ENCODE measurements at regions not wholly inside any gene's neighbourhood (a gene's known extent, or its start where the extent isn't known, plus 50 kb on each side); places are given as distances from the start of the nearest gene placed in this dataset.

- TF ChIP-seq E2F6 (IDR thresholded peaks at IDR 0.05; ENCODE audit: borderline replicate concordance in 1 of 2, extremely low read depth in 1 of 2, insufficient read depth in 1 of 2, insufficient read length in 1 of 2, low read depth in 1 of 2, low read length in 1 of 2, poor library complexity in 1 of 2, severe bottlenecking in 1 of 2) (no peak), RAD51 (IDR thresholded peaks at IDR 0.05; ENCODE audit: borderline replicate concordance, low read depth) (peak; percentile 68; the same call in 1 of the 2 replicates), CBFA2T2 (conservative IDR thresholded peaks at IDR 0.05) (peak; percentile 28; the same call in 1 of the 2 replicates)
These were observed 92.5 kb upstream of the NFIB start (continued) for GRCh38 chr9:14406463-14406862.

- FAIRE-seq (no peak), DNase-seq (ENCODE audit: extremely low read depth in 1 of 4, low spot score in 3 of 4) (no peak), ATAC-seq (no peak)
- intact Hi-C loops (cut with micrococcal nuclease), result no loop called here
- BruUV-seq (replicated peaks), result no TSS peak
- Histone ChIP-seq H3K27me3 (ENCODE audit: control insufficient read depth in 2 of 2, insufficient read depth in 2 of 2, low read length in 2 of 2) (no peaks in the 10 kb centered on the region), H3K4me1 (replicated peaks in 1 of 2; ENCODE audit: control insufficient read depth in 2 of 2, insufficient read depth in 2 of 2, low read length in 2 of 2) (no peaks in the 10 kb centered on the region; a peak in 1 of 5 replicates), H4K20me1 (replicated peaks; ENCODE audit: control insufficient read depth, insufficient read depth, low read length) (no peaks in the 10 kb centered on the region), H3K4me2 (ENCODE audit: insufficient read depth, low read length) (no peak overlapping the region), H3K36me3 (ENCODE audit: control insufficient read depth, insufficient read depth, low read length) (no peaks in the 10 kb centered on the region), H3K9me1 (ENCODE audit: control insufficient read depth, insufficient read depth, low read length) (no peaks in the 10 kb centered on the region), H3K79me2 (ENCODE audit: control insufficient read depth, insufficient read depth, low read length) (no peaks in the 10 kb centered on the region), H3K9ac (ENCODE audit: insufficient read depth in 1 of 2, low read depth in 2 of 2, low read length in 2 of 2) (no peak overlapping the region), H3K9me3 (replicated peaks; ENCODE audit: control insufficient read depth, insufficient read depth, low read depth, low read length) (no peaks in the 10 kb centered on the region), H3K4me3 (no peak overlapping the region), H2AFZ (ENCODE audit: low read depth, low read length) (no peak overlapping the region), H3K27ac (ENCODE audit: extremely low read depth, low read depth, low read length) (no peak overlapping the region)
- in situ Hi-C loops (cut with MboI), result no loop called here
- WGBS (ENCODE audit: insufficient coverage, low coverage, missing lambda C conversion rate), result 35% methylated on average over 3 of the region's 3 CpGs
- ChIA-PET POLR2A (no interaction called here), CTCF (ENCODE audit: low intra/inter-chr PET ratio) (no interaction called here)
- no peak for TF ChIP-seq CBX2 (IDR thresholded peaks at IDR 0.05; ENCODE audit: insufficient read depth, low read length, poor library complexity, severe bottlenecking)
- TF ChIP-seq KLF16 (IDR thresholded peaks at IDR 0.05), result no peak
- TF ChIP-seq BMI1 (IDR thresholded peaks at IDR 0.05; ENCODE audit: low read length), result no peak
- TF ChIP-seq WHSC1 (IDR thresholded peaks at IDR 0.05; ENCODE audit: low read length), result no peak
- TF ChIP-seq SIN3B (IDR thresholded peaks at IDR 0.05; ENCODE audit: low read depth), result no peak
- no peak for TF ChIP-seq SAFB2 (IDR thresholded peaks at IDR 0.05; ENCODE audit: borderline replicate concordance, low read depth, low read length, severe bottlenecking)
- no peak for TF ChIP-seq BRF1 (IDR thresholded peaks at IDR 0.05; ENCODE audit: borderline replicate concordance, extremely low read depth, insufficient read length)
- no peak for TF ChIP-seq SMARCB1 (IDR thresholded peaks at IDR 0.05; ENCODE audit: insufficient read length, low read depth)
- TF ChIP-seq E2F8 (IDR thresholded peaks at IDR 0.05; ENCODE audit: low read depth, partially characterized antibody), result no peak
- TF ChIP-seq DIDO1 (tag; IDR thresholded peaks at IDR 0.05; ENCODE audit: low read depth), result no peak
- no peak for TF ChIP-seq HMGXB4 (CRISPR knock-in tag; IDR thresholded peaks at IDR 0.05)
- TF ChIP-seq HIVEP1 (CRISPR knock-in tag; IDR thresholded peaks at IDR 0.05), result no peak
- TF ChIP-seq CREBBP (IDR thresholded peaks at IDR 0.05; ENCODE audit: low read depth, low read length), result no peak
- no peak for TF ChIP-seq E2F3 (CRISPR knock-in tag; IDR thresholded peaks at IDR 0.05)
These were observed 91.3 kb upstream of the NFIB start for GRCh38 chr9:14405176-14405706.

All from K562 (cell line).